ENCODE measurements at regions not wholly inside any gene's neighbourhood (a gene's known extent, or its start where the extent isn't known, plus 50 kb on each side); places are given as distances from the start of the nearest gene placed in this dataset.
"Not testable (repeated sequence)": the region's sequence is repeated elsewhere in the genome, so short reads cannot be mapped to it uniquely, and the experiment has no call there.

DNA sequence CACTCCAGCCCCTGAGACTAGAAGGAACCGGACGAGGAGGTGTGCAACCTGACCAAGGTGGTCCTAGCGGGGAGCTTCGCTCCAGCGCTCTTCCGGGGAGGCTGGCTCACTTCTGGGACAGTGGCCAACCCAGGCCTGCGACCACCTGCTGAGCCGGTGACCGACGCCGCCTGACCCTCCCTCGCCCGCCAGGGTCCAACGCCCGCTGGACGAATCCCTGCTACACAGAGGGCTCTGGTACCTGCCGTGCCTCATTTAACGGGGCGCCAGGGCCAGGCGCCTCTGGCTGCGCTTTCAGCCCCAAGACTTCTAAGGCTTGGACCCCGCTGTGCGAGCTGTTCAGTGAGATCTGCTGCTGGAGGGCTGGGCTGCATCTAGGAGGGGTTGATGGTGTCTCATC, 99.5 kb upstream of the KCNJ18 start (continued):
- TF ChIP-seq, protein P1, sequence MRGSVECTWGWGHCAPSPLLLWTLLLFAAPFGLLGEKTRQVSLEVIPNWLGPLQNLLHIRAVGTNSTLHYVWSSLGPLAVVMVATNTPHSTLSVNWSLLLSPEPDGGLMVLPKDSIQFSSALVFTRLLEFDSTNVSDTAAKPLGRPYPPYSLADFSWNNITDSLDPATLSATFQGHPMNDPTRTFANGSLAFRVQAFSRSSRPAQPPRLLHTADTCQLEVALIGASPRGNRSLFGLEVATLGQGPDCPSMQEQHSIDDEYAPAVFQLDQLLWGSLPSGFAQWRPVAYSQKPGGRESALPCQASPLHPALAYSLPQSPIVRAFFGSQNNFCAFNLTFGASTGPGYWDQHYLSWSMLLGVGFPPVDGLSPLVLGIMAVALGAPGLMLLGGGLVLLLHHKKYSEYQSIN (CRISPR knock-in tag; IDR thresholded peaks at IDR 0.05; ENCODE audit: borderline replicate concordance): no peak

DNA sequence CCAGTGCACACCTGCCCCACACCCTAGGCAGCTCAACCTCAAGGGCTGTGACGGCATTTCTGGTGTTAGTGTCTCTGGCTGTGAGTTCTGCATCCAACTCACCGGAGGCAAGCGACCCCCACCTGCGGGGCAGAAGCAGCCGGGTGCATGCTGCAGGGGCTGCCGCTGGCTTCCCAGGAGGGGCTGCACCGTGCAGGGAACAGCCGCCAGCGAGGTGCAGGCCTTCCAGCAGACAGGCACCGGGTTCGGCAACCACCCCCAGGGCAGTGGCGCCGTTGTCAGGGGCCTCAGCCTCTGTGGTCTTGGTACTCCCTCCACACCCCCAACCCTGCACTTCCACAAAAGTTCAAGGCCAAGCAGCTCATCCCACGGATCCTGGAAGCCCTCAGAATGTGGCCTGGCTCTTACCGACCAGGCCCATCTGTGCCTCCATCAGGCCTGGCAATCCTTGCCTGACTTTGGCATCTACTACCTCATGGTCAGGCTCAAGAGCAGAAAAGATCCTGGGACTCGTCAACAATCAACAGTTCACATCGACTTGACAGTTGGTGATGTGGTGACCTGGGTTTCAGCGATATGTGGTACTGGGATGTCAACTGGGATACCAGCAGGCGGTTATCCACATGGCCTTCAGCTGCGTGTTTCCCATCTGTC, 98.7 kb upstream of the KCNJ18 start:
- ATAC-seq; FAIRE-seq; POLR2A ChIA-PET; H3K9me3 ChIP-seq (ENCODE audit: low read length); H3K9ac ChIP-seq (ENCODE audit: insufficient read depth, low read depth, low read length); H3K27ac ChIP-seq (ENCODE audit: extremely low read length, insufficient read depth, low read length); CTCF ChIA-PET (ENCODE audit: low intra/inter-chr PET ratio, low total read pairs); H3K4me3 ChIP-seq (replicated peaks in 1 of 3; ENCODE audit: insufficient read depth in 1 of 3, low read depth in 2 of 3, low read length in 3 of 3); BruUV-seq (replicated peaks); H2AFZ ChIP-seq (ENCODE audit: low read length); in situ Hi-C loops (cut with HindIII; ENCODE audit: extremely low pct_ligation_motif_present, low pct_unique_long_range_greater_than_20kb); intact Hi-C loops (cut with micrococcal nuclease; ENCODE audit: unreplicated experiment); DNase-seq (ENCODE audit: low spot score); H3K4me1 ChIP-seq (ENCODE audit: insufficient read depth, low read length); H4K20me1 ChIP-seq (ENCODE audit: insufficient read depth, low read length); H3K4me2 ChIP-seq (ENCODE audit: low read depth, low read length); H3K79me2 ChIP-seq (ENCODE audit: insufficient read depth, low read length); H3K36me3 ChIP-seq (replicated peaks in 1 of 2; ENCODE audit: control insufficient read depth in 1 of 2, insufficient read depth in 2 of 2, low read length in 2 of 2); H3K27me3 ChIP-seq (ENCODE audit: control insufficient read depth in 1 of 2, insufficient read depth in 2 of 2, low read length in 2 of 2): not testable (repeated sequence)
- WGBS (ENCODE audit: low lambda C conversion rate): 63% methylated on average over 5 of the region's 20 CpGs

DNA sequence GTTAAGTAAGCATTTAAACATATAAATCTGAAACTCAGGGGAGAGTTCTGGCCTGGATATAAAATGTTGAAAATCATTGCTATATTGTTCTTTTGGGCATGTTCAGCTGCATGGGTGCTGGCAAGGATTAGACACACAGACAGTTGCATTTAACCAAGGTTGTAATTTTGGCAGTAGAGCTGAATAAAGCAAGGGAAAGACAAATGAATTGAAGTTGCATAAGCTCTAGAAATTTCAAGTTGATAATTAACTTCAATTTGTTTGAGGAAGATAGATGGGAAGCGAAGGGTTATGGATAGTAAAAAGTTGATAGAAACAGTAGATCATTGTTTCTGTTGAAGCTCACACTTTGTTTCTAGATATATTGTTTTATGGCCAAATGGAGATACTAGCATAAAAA, 97.2 kb upstream of the KCNJ18 start:
- WGBS (ENCODE audit: low lambda C conversion rate): 3% methylated on average over 1 of the region's 1 CpG
- H3K36me3 ChIP-seq (replicated peaks in 1 of 2; ENCODE audit: control insufficient read depth in 1 of 2, insufficient read depth in 2 of 2, low read length in 2 of 2): no peaks in the 10 kb centered on the region
- H3K4me1 ChIP-seq (ENCODE audit: insufficient read depth, low read length): peaks cover 6% of the 10 kb centered on the region
- H3K9me3 ChIP-seq (ENCODE audit: low read length): no peaks in the 10 kb centered on the region
- no peak for ATAC-seq
- no peaks in the 10 kb centered on the region for H3K79me2 ChIP-seq (ENCODE audit: insufficient read depth, low read length)
- FAIRE-seq: no peak
- no peak overlapping the region for H3K4me2 ChIP-seq (ENCODE audit: low read depth, low read length)
- intact Hi-C loops (cut with micrococcal nuclease; ENCODE audit: unreplicated experiment) (no loop called here), in situ Hi-C loops (cut with HindIII; ENCODE audit: extremely low pct_ligation_motif_present, low pct_unique_long_range_greater_than_20kb) (no loop called here)
- DNase-seq (ENCODE audit: low spot score): peak; percentile 9
- no TSS peak for BruUV-seq (replicated peaks)
- H4K20me1 ChIP-seq (ENCODE audit: insufficient read depth, low read length): no peaks in the 10 kb centered on the region
- no peak overlapping the region for H3K4me3 ChIP-seq (replicated peaks in 1 of 3; ENCODE audit: insufficient read depth in 1 of 3, low read depth in 2 of 3, low read length in 3 of 3)
- H2AFZ ChIP-seq (ENCODE audit: low read length): no peak overlapping the region
- no peak overlapping the region for H3K27ac ChIP-seq (ENCODE audit: extremely low read length, insufficient read depth, low read length)
- ChIA-PET CTCF (ENCODE audit: low intra/inter-chr PET ratio, low total read pairs) (no interaction called here), POLR2A (no interaction called here)
- no peaks in the 10 kb centered on the region; a peak in 2 of 5 replicates for H3K27me3 ChIP-seq (ENCODE audit: control insufficient read depth in 1 of 2, insufficient read depth in 2 of 2, low read length in 2 of 2)
- no peak overlapping the region for H3K9ac ChIP-seq (ENCODE audit: insufficient read depth, low read depth, low read length)
- TF ChIP-seq ZNF337 (CRISPR knock-in tag; IDR thresholded peaks at IDR 0.05; ENCODE audit: borderline replicate concordance, low read depth) (no peak), ZNF350 (CRISPR knock-in tag; IDR thresholded peaks at IDR 0.05; ENCODE audit: borderline replicate concordance, low read depth) (no peak), SIX1 (CRISPR knock-in tag; IDR thresholded peaks at IDR 0.05; ENCODE audit: borderline replicate concordance) (no peak), GPN1 (CRISPR knock-in tag; IDR thresholded peaks at IDR 0.05; ENCODE audit: borderline replicate concordance) (no peak), ARID2 (CRISPR knock-in tag; IDR thresholded peaks at IDR 0.05; ENCODE audit: borderline replicate concordance) (no peak), TCF7L2 (IDR thresholded peaks at IDR 0.05; ENCODE audit: low read depth, low read length) (no peak), ARNT (IDR thresholded peaks at IDR 0.05) (no peak), ZNF777 (CRISPR knock-in tag; IDR thresholded peaks at IDR 0.05) (no peak)
- TF ChIP-seq, protein P2, sequence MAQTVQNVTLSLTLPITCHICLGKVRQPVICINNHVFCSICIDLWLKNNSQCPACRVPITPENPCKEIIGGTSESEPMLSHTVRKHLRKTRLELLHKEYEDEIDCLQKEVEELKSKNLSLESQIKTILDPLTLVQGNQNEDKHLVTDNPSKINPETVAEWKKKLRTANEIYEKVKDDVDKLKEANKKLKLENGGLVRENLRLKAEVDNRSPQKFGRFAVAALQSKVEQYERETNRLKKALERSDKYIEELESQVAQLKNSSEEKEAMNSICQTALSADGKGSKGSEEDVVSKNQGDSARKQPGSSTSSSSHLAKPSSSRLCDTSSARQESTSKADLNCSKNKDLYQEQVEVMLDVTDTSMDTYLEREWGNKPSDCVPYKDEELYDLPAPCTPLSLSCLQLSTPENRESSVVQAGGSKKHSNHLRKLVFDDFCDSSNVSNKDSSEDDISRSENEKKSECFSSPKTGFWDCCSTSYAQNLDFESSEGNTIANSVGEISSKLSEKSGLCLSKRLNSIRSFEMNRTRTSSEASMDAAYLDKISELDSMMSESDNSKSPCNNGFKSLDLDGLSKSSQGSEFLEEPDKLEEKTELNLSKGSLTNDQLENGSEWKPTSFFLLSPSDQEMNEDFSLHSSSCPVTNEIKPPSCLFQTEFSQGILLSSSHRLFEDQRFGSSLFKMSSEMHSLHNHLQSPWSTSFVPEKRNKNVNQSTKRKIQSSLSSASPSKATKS (CRISPR knock-in tag; IDR thresholded peaks at IDR 0.05): no peak
- TF ChIP-seq, protein P3, sequence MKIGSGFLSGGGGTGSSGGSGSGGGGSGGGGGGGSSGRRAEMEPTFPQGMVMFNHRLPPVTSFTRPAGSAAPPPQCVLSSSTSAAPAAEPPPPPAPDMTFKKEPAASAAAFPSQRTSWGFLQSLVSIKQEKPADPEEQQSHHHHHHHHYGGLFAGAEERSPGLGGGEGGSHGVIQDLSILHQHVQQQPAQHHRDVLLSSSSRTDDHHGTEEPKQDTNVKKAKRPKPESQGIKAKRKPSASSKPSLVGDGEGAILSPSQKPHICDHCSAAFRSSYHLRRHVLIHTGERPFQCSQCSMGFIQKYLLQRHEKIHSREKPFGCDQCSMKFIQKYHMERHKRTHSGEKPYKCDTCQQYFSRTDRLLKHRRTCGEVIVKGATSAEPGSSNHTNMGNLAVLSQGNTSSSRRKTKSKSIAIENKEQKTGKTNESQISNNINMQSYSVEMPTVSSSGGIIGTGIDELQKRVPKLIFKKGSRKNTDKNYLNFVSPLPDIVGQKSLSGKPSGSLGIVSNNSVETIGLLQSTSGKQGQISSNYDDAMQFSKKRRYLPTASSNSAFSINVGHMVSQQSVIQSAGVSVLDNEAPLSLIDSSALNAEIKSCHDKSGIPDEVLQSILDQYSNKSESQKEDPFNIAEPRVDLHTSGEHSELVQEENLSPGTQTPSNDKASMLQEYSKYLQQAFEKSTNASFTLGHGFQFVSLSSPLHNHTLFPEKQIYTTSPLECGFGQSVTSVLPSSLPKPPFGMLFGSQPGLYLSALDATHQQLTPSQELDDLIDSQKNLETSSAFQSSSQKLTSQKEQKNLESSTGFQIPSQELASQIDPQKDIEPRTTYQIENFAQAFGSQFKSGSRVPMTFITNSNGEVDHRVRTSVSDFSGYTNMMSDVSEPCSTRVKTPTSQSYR (CRISPR knock-in tag; IDR thresholded peaks at IDR 0.05; ENCODE audit: borderline replicate concordance): no peak

Data from HepG2 (cell line).